ENCODE measurements at regions not wholly inside any gene's neighbourhood (a gene's known extent, or its start where the extent isn't known, plus 50 kb on each side); places are given as distances from the start of the nearest gene placed in this dataset.
A peak's percentile ranks its signal among the peaks of the same experiment; 100 is the strongest.

DNA sequence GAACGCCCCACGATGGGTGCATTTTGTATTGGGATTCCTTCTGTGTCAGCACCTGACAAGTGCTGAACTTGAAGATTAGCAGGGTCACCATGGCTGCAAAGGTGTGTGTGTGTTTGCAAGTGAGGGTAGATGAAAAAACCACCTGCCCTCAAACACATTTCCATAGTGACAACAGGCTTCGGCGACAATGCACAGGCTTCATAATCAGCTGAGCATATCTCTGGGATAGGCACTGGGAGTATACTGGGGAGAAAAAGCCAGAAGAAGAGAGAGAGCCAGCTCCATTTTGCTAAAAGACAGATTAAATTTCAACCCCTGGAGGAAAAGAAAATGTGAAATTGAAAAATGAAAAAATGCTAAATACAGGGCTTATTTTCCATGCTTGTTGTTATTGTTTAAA is 656.1 kb downstream of the INHBA start (continued):
- TF ChIP-seq, protein P1, sequence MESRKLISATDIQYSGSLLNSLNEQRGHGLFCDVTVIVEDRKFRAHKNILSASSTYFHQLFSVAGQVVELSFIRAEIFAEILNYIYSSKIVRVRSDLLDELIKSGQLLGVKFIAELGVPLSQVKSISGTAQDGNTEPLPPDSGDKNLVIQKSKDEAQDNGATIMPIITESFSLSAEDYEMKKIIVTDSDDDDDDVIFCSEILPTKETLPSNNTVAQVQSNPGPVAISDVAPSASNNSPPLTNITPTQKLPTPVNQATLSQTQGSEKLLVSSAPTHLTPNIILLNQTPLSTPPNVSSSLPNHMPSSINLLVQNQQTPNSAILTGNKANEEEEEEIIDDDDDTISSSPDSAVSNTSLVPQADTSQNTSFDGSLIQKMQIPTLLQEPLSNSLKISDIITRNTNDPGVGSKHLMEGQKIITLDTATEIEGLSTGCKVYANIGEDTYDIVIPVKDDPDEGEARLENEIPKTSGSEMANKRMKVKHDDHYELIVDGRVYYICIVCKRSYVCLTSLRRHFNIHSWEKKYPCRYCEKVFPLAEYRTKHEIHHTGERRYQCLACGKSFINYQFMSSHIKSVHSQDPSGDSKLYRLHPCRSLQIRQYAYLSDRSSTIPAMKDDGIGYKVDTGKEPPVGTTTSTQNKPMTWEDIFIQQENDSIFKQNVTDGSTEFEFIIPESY (IDR thresholded peaks at IDR 0.05; ENCODE audit: borderline replicate concordance, low read depth) = no peak

DNA sequence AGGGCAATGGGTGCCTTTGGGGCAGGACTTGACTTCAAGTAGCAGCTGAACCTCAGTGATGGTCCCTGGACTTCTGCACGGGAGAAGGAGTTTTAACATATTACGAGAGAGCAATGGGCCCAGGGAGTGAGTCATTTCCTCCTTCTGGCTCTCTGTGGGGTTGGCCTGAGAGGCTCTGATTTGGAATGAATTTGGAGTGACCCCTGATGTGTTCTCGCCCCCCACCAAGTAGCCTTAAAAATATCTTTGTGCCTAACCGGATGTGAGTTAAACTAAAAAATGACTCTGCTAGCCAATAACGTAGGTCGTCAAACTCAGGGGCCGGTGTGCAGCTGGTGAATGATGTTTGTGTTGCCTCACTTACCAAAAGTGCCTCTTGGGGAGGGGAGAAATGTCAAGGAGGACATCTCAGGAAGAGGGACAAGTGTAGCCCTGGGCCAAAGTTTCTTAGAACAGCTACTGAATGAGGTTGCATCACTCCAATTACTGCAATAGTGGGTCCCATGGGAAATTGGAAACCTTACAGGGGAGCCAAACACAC is 656.6 kb downstream of the INHBA start:
- ChIA-PET CTCF (interaction anchor here (0.5 to 4.0 kb wide), 9 partner anchors 11 to 676 kb away, joined by 3 to 20 read pairs (median 4); no protein-coding TSS in a partner anchor), POLR2A (no interaction called here)
- peaks cover 10 to 25% of the 10 kb centered on the region in 2 experiments; a peak in 3 of 4 replicates for H3K4me1 ChIP-seq (ENCODE audit: control insufficient read depth in 1 of 2, insufficient read depth in 2 of 2, low read depth in 1 of 2, low read length in 1 of 2)
- WGBS (ENCODE audit: low lambda C conversion rate) = 57% methylated on average over 7 of the region's 7 CpGs
- H3K9me3 ChIP-seq = peaks cover 6% of the 10 kb centered on the region; the same call in 1 of the 2 replicates
- no peak overlapping the region for H2AFZ ChIP-seq (ENCODE audit: low read depth)
- no peak overlapping the region for H3K4me3 ChIP-seq (ENCODE audit: low read depth in 2 of 2, low read length in 1 of 2)
- no peak for DNase-seq
- H3K79me2 ChIP-seq (ENCODE audit: insufficient read depth) = no peaks in the 10 kb centered on the region
- H3F3A ChIP-seq (replicated peaks; ENCODE audit: insufficient read depth) = no peaks in the 10 kb centered on the region
- H3K4me2 ChIP-seq = peak overlapping the region; percentile 5; the same call in 1 of the 2 replicates
- no peak overlapping the region for H3K9ac ChIP-seq
- H3K27me3 ChIP-seq (ENCODE audit: insufficient read depth) = no peaks in the 10 kb centered on the region
- H3K27ac ChIP-seq (ENCODE audit: low read depth in 2 of 2, low read length in 1 of 2) = peak overlapping the region in 1 of 2 experiments; percentile 37; a peak in 1 of 4 replicates
- TF ChIP-seq, protein P2, sequence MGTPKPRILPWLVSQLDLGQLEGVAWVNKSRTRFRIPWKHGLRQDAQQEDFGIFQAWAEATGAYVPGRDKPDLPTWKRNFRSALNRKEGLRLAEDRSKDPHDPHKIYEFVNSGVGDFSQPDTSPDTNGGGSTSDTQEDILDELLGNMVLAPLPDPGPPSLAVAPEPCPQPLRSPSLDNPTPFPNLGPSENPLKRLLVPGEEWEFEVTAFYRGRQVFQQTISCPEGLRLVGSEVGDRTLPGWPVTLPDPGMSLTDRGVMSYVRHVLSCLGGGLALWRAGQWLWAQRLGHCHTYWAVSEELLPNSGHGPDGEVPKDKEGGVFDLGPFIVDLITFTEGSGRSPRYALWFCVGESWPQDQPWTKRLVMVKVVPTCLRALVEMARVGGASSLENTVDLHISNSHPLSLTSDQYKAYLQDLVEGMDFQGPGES (IDR thresholded peaks at IDR 0.05; ENCODE audit: low read depth, low read length) = no peak
- TF ChIP-seq RAD21 (IDR thresholded peaks at IDR 0.05; ENCODE audit: low read length) (no peak), NFIC (IDR thresholded peaks at IDR 0.05; ENCODE audit: borderline replicate concordance) (peak; percentile 5; the same call in 1 of the 2 replicates), RCOR1 (IDR thresholded peaks at IDR 0.05; ENCODE audit: low read length) (no peak), RFX5 (IDR thresholded peaks at IDR 0.05; ENCODE audit: low read length) (no peak), SIN3A (IDR thresholded peaks at IDR 0.05; ENCODE audit: borderline replicate concordance, low read depth, low read length) (no peak), ELF1 (IDR thresholded peaks at IDR 0.05) (no peak), GATA2 (CRISPR knock-in tag; IDR thresholded peaks at IDR 0.05) (no peak), JUND (IDR thresholded peaks at IDR 0.05) (peak; percentile 46), TAF1 (IDR thresholded peaks at IDR 0.05; ENCODE audit: borderline replicate concordance, low read depth, low read length) (no peak), RXRA (IDR thresholded peaks at IDR 0.05; ENCODE audit: borderline replicate concordance, low read depth) (peak; percentile 28; the same call in 1 of the 2 replicates), EP300 (IDR thresholded peaks at IDR 0.05; ENCODE audit: borderline replicate concordance in 1 of 2, low read depth in 1 of 2, low read length in 1 of 2) (no peak), FOXJ3 (CRISPR knock-in tag; IDR thresholded peaks at IDR 0.05) (no peak), NRF1 (IDR thresholded peaks at IDR 0.05; ENCODE audit: low read depth, low read length) (no peak), FOSL2 (IDR thresholded peaks at IDR 0.05; ENCODE audit: borderline replicate concordance, low read depth) (peak; percentile 72), MEF2A (IDR thresholded peaks at IDR 0.05; ENCODE audit: borderline replicate concordance, low read depth) (no peak), SMC3 (IDR thresholded peaks at IDR 0.05; ENCODE audit: low read depth, low read length) (no peak), TCF12 (IDR thresholded peaks at IDR 0.05) (peak; percentile 30)
- TF ChIP-seq, protein P1 (IDR thresholded peaks at IDR 0.05; ENCODE audit: borderline replicate concordance, low read depth) = no peak
- TF ChIP-seq, protein P3, sequence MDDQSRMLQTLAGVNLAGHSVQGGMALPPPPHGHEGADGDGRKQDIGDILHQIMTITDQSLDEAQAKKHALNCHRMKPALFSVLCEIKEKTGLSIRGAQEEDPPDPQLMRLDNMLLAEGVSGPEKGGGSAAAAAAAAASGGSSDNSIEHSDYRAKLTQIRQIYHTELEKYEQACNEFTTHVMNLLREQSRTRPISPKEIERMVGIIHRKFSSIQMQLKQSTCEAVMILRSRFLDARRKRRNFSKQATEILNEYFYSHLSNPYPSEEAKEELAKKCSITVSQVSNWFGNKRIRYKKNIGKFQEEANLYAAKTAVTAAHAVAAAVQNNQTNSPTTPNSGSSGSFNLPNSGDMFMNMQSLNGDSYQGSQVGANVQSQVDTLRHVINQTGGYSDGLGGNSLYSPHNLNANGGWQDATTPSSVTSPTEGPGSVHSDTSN (IDR thresholded peaks at IDR 0.05) = no peak; the same call in 1 of the 2 replicates
- TF ChIP-seq, protein P4, sequence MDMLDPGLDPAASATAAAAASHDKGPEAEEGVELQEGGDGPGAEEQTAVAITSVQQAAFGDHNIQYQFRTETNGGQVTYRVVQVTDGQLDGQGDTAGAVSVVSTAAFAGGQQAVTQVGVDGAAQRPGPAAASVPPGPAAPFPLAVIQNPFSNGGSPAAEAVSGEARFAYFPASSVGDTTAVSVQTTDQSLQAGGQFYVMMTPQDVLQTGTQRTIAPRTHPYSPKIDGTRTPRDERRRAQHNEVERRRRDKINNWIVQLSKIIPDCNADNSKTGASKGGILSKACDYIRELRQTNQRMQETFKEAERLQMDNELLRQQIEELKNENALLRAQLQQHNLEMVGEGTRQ (IDR thresholded peaks at IDR 0.05; ENCODE audit: borderline replicate concordance, low read depth, low read length) = no peak
- TF ChIP-seq, protein P5, sequence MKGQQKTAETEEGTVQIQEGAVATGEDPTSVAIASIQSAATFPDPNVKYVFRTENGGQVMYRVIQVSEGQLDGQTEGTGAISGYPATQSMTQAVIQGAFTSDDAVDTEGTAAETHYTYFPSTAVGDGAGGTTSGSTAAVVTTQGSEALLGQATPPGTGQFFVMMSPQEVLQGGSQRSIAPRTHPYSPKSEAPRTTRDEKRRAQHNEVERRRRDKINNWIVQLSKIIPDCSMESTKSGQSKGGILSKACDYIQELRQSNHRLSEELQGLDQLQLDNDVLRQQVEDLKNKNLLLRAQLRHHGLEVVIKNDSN (IDR thresholded peaks at IDR 0.05; ENCODE audit: borderline replicate concordance, low read depth) = no peak
- H4K20me1 ChIP-seq (ENCODE audit: insufficient read depth) = no peaks in the 10 kb centered on the region
- H3K9me2 ChIP-seq = no peaks in the 10 kb centered on the region
- peaks cover 0 to 8% of the 10 kb centered on the region in 2 experiments for H3K36me3 ChIP-seq (replicated peaks in 1 of 2; ENCODE audit: control insufficient read depth in 1 of 2, insufficient read depth in 2 of 2, low read length in 1 of 2)

Measured in SK-N-SH (cell line).